Neural cell (in vitro differentiated cells): ENCODE measurements at regions not wholly inside any gene's neighbourhood (a gene's known extent, or its start where the extent isn't known, plus 50 kb on each side); places are given as distances from the start of the nearest gene placed in this dataset.

Experiments used
- EZH2 ChIP-seq: fragments of 200-600, 300-800 bp; shearing (Covaris generic), sonication (generic); IDR thresholded peaks from 2 replicates; pipeline ENCODE4 v1.6.1; 2014; ENCODE audit warnings: antibody characterized with exemption, low read length, borderline replicate concordance, mild to moderate bottlenecking; ENCODE audit not compliant: insufficient read depth, poor library complexity, severe bottlenecking
- POLR2AphosphoS5 ChIP-seq: IDR thresholded peaks from 2 replicates; pipeline ENCODE4 v1.6.1; 2012
- RAD21 ChIP-seq: fragments of 450-650 bp; conservative IDR thresholded peaks from 2 replicates; pipeline ENCODE4 v1.6.1; 2014; ENCODE audit warnings: antibody characterized with exemption, mild to moderate bottlenecking, moderate library complexity
- TF ChIP-seq, protein P1 (sequence below): fragments of 450-650 bp; IDR thresholded peaks from 2 replicates; pipeline ENCODE4 v1.5.1; 2014; ENCODE audit warnings: antibody characterized with exemption, mild to moderate bottlenecking, moderate library complexity; ENCODE audit not compliant: poor library complexity, severe bottlenecking

DNA sequence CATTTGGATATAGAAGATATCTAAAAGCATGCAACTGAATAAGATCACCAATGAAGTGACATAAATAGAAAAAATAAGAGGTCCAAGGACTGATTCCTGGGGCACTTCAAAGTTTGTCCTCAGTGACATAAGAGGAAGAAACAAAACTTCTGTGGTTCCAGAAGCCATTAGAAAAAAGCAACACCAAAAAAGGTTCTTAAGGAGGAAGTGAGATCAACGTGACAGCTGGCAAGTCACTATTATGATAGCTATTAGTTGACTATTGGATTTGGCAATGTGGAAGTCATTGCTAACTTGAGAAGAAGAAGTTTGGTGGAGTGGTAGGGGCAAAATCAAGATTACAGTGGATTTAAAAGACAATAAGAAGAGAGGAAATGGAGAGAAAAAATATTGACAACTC lies 1098.3 kb downstream of the NAALADL2 start:
- TF ChIP-seq RAD21 (no peak), EZH2 (no peak), POLR2AphosphoS5 (no peak)
- TF ChIP-seq, protein P1, sequence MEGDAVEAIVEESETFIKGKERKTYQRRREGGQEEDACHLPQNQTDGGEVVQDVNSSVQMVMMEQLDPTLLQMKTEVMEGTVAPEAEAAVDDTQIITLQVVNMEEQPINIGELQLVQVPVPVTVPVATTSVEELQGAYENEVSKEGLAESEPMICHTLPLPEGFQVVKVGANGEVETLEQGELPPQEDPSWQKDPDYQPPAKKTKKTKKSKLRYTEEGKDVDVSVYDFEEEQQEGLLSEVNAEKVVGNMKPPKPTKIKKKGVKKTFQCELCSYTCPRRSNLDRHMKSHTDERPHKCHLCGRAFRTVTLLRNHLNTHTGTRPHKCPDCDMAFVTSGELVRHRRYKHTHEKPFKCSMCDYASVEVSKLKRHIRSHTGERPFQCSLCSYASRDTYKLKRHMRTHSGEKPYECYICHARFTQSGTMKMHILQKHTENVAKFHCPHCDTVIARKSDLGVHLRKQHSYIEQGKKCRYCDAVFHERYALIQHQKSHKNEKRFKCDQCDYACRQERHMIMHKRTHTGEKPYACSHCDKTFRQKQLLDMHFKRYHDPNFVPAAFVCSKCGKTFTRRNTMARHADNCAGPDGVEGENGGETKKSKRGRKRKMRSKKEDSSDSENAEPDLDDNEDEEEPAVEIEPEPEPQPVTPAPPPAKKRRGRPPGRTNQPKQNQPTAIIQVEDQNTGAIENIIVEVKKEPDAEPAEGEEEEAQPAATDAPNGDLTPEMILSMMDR = no peak
